ENCODE measurements at regions not wholly inside any gene's neighbourhood (a gene's known extent, or its start where the extent isn't known, plus 50 kb on each side); places are given as distances from the start of the nearest gene placed in this dataset.

GRCh38 chr17:11001651-11002050 is 163.8 kb upstream of the PIRT start:
- Histone ChIP-seq H2BK15ac (ENCODE audit: low read depth, low read length) (no peak overlapping the region), H3T11ph (ENCODE audit: low read length) (no peak overlapping the region), H3K27ac (ENCODE audit: insufficient read length, low read depth, low read length) (no peak overlapping the region), H3K79me1 (ENCODE audit: insufficient read depth, low read depth, low read length, poor library complexity, severe bottlenecking) (no peaks in the 10 kb centered on the region), H3K4ac (ENCODE audit: low read depth, low read length) (no peak overlapping the region), H3K4me2 (ENCODE audit: insufficient read depth, insufficient read length, low read length) (no peak overlapping the region), H2BK120ac (ENCODE audit: low read depth, low read length, poor library complexity, severe bottlenecking) (no peak overlapping the region), H2BK12ac (ENCODE audit: insufficient read length, low read depth, low read length) (no peak overlapping the region), H4K5ac (ENCODE audit: insufficient read length, low read depth, low read length) (no peak overlapping the region), H4K91ac (ENCODE audit: insufficient read length, low read depth, low read length) (no peak overlapping the region), H3K9me3 (ENCODE audit: control insufficient read depth, low read depth, low read length) (no peaks in the 10 kb centered on the region), H3K9ac (ENCODE audit: extremely low read depth, insufficient read length, low read length) (no peak overlapping the region), H3K23me2 (ENCODE audit: insufficient read length, low read depth, low read length, poor library complexity, severe bottlenecking) (no peaks in the 10 kb centered on the region), H3K4me1 (ENCODE audit: insufficient read depth, low read length) (no peaks in the 10 kb centered on the region), H4K8ac (replicated peaks; ENCODE audit: insufficient read length, low read depth, low read length) (no peak overlapping the region), H2AK5ac (ENCODE audit: insufficient read length, low read length) (no peak overlapping the region), H3K79me2 (ENCODE audit: insufficient read depth, low read length) (no peaks in the 10 kb centered on the region), H3K56ac (ENCODE audit: insufficient read length, low read depth, low read length) (no peak overlapping the region), H2BK5ac (ENCODE audit: insufficient read length, low read length) (no peak overlapping the region), H3K23ac (ENCODE audit: insufficient read length, low read depth, low read length) (no peak overlapping the region), H4K20me1 (ENCODE audit: control insufficient read depth, insufficient read depth, insufficient read length) (no peaks in the 10 kb centered on the region), H3K18ac (ENCODE audit: insufficient read length, low read depth, low read length) (no peak overlapping the region), H3K27me3 (ENCODE audit: insufficient read depth, low read length) (no peaks in the 10 kb centered on the region), H3K14ac (ENCODE audit: insufficient read depth, low read length) (no peak overlapping the region), H2BK20ac (ENCODE audit: low read depth, low read length, poor library complexity, severe bottlenecking) (no peak overlapping the region), H2AFZ (ENCODE audit: low read length) (no peak overlapping the region)
- no CpG with 5 or more reads among the region's 4 CpGs for WGBS (ENCODE audit: extremely low coverage, insufficient read length, low lambda C conversion rate)
- Mint-ChIP-seq H3K27me3 (ENCODE audit: low read depth) (no peaks in the 10 kb centered on the region; the same call in 1 of the 2 replicates), H3K4me3 (no peak overlapping the region), H3K4me1 (0 out of 4 replicates have a peak, but pooled peaks cover 2 to 4% of the 10 kb centered on the region in 2 experiments), H3K9me3 (peaks cover 0 to 2% of the 10 kb centered on the region in 2 experiments; a peak in 1 of 5 replicates), H3K27ac (no peak overlapping the region), H3K36me3 (ENCODE audit: insufficient read depth in 1 of 3, low read depth in 3 of 3) (no peaks in the 10 kb centered on the region; a peak in 1 of 7 replicates)
- no peak for TF ChIP-seq CTCF (conservative IDR thresholded peaks at IDR 0.05)
- DNase-seq: no peak
